WTC11 (cell line): ENCODE measurements at regions not wholly inside any gene's neighbourhood (a gene's known extent, or its start where the extent isn't known, plus 50 kb on each side); places are given as distances from the start of the nearest gene placed in this dataset.
A peak's percentile ranks its signal among the peaks of the same experiment; 100 is the strongest.

Source experiments
- ATAC-seq: fragments of 200-7000 bp; cut with Tn5 transposase; 2 replicates; pipeline ENCODE4 v1.10.0; 2021; ENCODE audit warnings: mild to moderate bottlenecking, moderate library complexity
- CTCF ChIA-PET: fragments of 300-600 bp; sonication (Branson Sonifier 250); formaldehyde crosslinking; loops from one replicate; lab custom pipeline; 2021; ENCODE audit warnings: antibody characterized with exemption; lab: Charles Lee
- POLR2A ChIA-PET: fragments of 350-600 bp; sonication (Branson Sonifier 250); formaldehyde crosslinking; loops from one replicate; lab custom pipeline; 2021; ENCODE audit warnings: antibody characterized with exemption; lab: Charles Lee
- DNase-seq: peaks from one replicate; pipeline ENCODE4 v3.0.0; 2021; ENCODE audit warnings: low spot score
- H3K27ac Mint-ChIP-seq: 2 replicates; pipeline ENCODE4 v1.8.0; 2021; ENCODE audit warnings: mixed read lengths
- H3K27me3 Mint-ChIP-seq: 2 replicates; pipeline ENCODE4 v1.8.0; 2021; ENCODE audit warnings: low read depth, mild to moderate bottlenecking, moderate library complexity, mixed read lengths
- H3K36me3 Mint-ChIP-seq: 2 replicates; pipeline ENCODE4 v1.8.0; 2021; ENCODE audit warnings: mixed read lengths
- H3K4me1 Mint-ChIP-seq: 2 replicates; pipeline ENCODE4 v1.8.0; 2022; ENCODE audit warnings: mixed read lengths
- H3K4me3 Mint-ChIP-seq: 2 replicates; pipeline ENCODE4 v1.8.0; 2021; ENCODE audit warnings: mild to moderate bottlenecking, moderate library complexity, mixed read lengths
- H3K9me3 Mint-ChIP-seq: 2 replicates; pipeline ENCODE4 v1.8.0; 2021; ENCODE audit warnings: mixed read lengths
- ESRRA ChIP-seq: sonication (generic); formaldehyde crosslinking; IDR thresholded peaks from 2 replicates; pipeline ENCODE4 v1.8.1; 2022; ENCODE audit warnings: mild to moderate bottlenecking, missing genetic modification reagents, borderline replicate concordance
- GTF2I ChIP-seq: fragments of 250-450 bp; sonication (Bioruptor Pico); conservative IDR thresholded peaks from 2 replicates; pipeline ENCODE4 v1.4.0; 2021; ENCODE audit warnings: mild to moderate bottlenecking
- JUN ChIP-seq: sonication (generic); formaldehyde crosslinking; IDR thresholded peaks from 2 replicates; pipeline ENCODE4 v1.8.0; 2023; ENCODE audit warnings: mild to moderate bottlenecking, missing genetic modification reagents
- NFE2L1 ChIP-seq: sonication (generic); formaldehyde crosslinking; IDR thresholded peaks from 2 replicates; pipeline ENCODE4 v1.8.1; 2023; ENCODE audit warnings: missing genetic modification reagents
- PRRX2 ChIP-seq: fragments of 250-450 bp; sonication (Bioruptor Pico); IDR thresholded peaks from 2 replicates; pipeline ENCODE4 v1.8.0; 2021; ENCODE audit warnings: mild to moderate bottlenecking
- SMAD3 ChIP-seq: sonication (generic); formaldehyde crosslinking; IDR thresholded peaks from 2 replicates; pipeline ENCODE4 v1.8.0; 2022; ENCODE audit warnings: missing genetic modification reagents, mild to moderate bottlenecking, borderline replicate concordance
- ZNF263 ChIP-seq: sonication (generic); formaldehyde crosslinking; IDR thresholded peaks from 2 replicates; pipeline ENCODE4 v1.8.1; 2022; ENCODE audit warnings: low read depth, mild to moderate bottlenecking, moderate library complexity, missing genetic modification reagents
- TF ChIP-seq, protein P1 (sequence below): sonication (generic); formaldehyde crosslinking; IDR thresholded peaks from 2 replicates; pipeline ENCODE4 v1.8.0; 2023; ENCODE audit warnings: missing genetic modification reagents, mild to moderate bottlenecking, borderline replicate concordance
- TF ChIP-seq, protein P2 (sequence below): sonication (generic); formaldehyde crosslinking; IDR thresholded peaks from 2 replicates; pipeline ENCODE4 v1.8.1; 2023; ENCODE audit warnings: mild to moderate bottlenecking, missing genetic modification reagents
- TF ChIP-seq, protein P3 (sequence below): sonication (generic); formaldehyde crosslinking; IDR thresholded peaks from 2 replicates; pipeline ENCODE4 v1.8.0; 2022; ENCODE audit warnings: missing genetic modification reagents

DNA sequence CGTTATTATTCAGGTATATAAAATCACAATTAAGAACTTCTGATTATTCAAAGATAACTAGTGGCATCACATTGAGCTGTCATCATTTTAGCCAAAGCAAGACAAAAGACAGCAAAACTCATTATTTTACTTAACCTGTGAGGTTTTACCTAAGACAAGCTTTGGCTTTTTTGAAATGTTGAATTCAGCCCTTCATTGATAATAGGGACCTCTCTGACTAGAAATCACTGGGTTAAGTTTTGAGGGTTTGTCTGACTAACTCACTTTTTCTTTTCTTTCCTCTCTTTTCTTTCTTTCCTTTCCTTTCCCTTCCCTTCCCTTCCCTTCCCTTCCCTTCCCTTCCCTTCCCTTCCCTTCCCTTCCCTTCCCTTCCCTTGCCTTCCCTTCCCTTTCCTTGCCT, 244.2 kb downstream of the GRXCR1 start (continued):
- TF ChIP-seq, protein P1, sequence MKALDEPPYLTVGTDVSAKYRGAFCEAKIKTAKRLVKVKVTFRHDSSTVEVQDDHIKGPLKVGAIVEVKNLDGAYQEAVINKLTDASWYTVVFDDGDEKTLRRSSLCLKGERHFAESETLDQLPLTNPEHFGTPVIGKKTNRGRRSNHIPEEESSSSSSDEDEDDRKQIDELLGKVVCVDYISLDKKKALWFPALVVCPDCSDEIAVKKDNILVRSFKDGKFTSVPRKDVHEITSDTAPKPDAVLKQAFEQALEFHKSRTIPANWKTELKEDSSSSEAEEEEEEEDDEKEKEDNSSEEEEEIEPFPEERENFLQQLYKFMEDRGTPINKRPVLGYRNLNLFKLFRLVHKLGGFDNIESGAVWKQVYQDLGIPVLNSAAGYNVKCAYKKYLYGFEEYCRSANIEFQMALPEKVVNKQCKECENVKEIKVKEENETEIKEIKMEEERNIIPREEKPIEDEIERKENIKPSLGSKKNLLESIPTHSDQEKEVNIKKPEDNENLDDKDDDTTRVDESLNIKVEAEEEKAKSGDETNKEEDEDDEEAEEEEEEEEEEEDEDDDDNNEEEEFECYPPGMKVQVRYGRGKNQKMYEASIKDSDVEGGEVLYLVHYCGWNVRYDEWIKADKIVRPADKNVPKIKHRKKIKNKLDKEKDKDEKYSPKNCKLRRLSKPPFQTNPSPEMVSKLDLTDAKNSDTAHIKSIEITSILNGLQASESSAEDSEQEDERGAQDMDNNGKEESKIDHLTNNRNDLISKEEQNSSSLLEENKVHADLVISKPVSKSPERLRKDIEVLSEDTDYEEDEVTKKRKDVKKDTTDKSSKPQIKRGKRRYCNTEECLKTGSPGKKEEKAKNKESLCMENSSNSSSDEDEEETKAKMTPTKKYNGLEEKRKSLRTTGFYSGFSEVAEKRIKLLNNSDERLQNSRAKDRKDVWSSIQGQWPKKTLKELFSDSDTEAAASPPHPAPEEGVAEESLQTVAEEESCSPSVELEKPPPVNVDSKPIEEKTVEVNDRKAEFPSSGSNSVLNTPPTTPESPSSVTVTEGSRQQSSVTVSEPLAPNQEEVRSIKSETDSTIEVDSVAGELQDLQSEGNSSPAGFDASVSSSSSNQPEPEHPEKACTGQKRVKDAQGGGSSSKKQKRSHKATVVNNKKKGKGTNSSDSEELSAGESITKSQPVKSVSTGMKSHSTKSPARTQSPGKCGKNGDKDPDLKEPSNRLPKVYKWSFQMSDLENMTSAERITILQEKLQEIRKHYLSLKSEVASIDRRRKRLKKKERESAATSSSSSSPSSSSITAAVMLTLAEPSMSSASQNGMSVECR (CRISPR knock-in tag), result no peak
- TF ChIP-seq PRRX2 (CRISPR knock-in tag) (no peak), SMAD3 (CRISPR knock-in tag) (no peak), GTF2I (CRISPR knock-in tag) (no peak), JUN (CRISPR knock-in tag) (no peak), ZNF263 (CRISPR knock-in tag) (no peak)
- TF ChIP-seq, protein P2, sequence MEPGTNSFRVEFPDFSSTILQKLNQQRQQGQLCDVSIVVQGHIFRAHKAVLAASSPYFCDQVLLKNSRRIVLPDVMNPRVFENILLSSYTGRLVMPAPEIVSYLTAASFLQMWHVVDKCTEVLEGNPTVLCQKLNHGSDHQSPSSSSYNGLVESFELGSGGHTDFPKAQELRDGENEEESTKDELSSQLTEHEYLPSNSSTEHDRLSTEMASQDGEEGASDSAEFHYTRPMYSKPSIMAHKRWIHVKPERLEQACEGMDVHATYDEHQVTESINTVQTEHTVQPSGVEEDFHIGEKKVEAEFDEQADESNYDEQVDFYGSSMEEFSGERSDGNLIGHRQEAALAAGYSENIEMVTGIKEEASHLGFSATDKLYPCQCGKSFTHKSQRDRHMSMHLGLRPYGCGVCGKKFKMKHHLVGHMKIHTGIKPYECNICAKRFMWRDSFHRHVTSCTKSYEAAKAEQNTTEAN (CRISPR knock-in tag), result no peak

DNA sequence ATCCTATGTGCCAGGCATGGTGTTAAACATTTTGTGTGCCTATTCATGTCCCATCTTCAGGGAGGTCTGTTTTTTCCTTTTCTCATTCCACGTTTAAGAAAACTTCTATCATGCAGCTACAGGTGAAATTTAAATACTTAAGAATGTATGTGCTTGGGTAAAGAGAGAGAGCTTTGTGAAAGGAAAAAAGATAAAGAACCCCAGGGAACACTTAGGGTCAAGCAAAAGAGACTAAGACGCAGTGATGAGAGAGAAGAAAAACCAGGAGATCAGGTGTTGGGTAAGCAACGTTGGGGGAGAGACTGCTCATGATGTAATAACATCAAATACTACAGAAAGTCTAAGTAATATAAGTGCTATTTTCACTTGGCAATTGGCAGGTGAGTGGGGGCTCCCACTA, 253.7 kb downstream of the GRXCR1 start:
- Mint-ChIP-seq H3K4me1 (peaks cover 37% of the 10 kb centered on the region), H3K27me3 (peaks cover 37% of the 10 kb centered on the region), H3K4me3 (no peak overlapping the region)
- POLR2A ChIA-PET, result no interaction called here
- CTCF ChIA-PET, result interaction anchor here (0.7 kb wide), 1 partner anchor 15 kb away, joined by 3 read pairs; no protein-coding TSS in a partner anchor
- DNase-seq (no peak), ATAC-seq (peak; percentile 86)
- TF ChIP-seq, protein P1 (CRISPR knock-in tag), result no peak
- TF ChIP-seq ESRRA (CRISPR knock-in tag) (no peak), NFE2L1 (CRISPR knock-in tag) (no peak)
- TF ChIP-seq, protein P3, sequence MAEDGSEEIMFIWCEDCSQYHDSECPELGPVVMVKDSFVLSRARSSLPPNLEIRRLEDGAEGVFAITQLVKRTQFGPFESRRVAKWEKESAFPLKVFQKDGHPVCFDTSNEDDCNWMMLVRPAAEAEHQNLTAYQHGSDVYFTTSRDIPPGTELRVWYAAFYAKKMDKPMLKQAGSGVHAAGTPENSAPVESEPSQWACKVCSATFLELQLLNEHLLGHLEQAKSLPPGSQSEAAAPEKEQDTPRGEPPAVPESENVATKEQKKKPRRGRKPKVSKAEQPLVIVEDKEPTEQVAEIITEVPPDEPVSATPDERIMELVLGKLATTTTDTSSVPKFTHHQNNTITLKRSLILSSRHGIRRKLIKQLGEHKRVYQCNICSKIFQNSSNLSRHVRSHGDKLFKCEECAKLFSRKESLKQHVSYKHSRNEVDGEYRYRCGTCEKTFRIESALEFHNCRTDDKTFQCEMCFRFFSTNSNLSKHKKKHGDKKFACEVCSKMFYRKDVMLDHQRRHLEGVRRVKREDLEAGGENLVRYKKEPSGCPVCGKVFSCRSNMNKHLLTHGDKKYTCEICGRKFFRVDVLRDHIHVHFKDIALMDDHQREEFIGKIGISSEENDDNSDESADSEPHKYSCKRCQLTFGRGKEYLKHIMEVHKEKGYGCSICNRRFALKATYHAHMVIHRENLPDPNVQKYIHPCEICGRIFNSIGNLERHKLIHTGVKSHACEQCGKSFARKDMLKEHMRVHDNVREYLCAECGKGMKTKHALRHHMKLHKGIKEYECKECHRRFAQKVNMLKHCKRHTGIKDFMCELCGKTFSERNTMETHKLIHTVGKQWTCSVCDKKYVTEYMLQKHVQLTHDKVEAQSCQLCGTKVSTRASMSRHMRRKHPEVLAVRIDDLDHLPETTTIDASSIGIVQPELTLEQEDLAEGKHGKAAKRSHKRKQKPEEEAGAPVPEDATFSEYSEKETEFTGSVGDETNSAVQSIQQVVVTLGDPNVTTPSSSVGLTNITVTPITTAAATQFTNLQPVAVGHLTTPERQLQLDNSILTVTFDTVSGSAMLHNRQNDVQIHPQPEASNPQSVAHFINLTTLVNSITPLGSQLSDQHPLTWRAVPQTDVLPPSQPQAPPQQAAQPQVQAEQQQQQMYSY (CRISPR knock-in tag), result peak; percentile 40; the same call in 1 of the 2 replicates
- TF ChIP-seq, all 79 proteins: peak for 1
- H3K36me3 Mint-ChIP-seq, result no peaks in the 10 kb centered on the region
- H3K27ac Mint-ChIP-seq, result no peak overlapping the region
- H3K9me3 Mint-ChIP-seq, result 0 out of 2 replicates have a peak, but pooled peaks cover 3% of the 10 kb centered on the region
